Spleen (tissue), 11 donors: ENCODE measurements at regions not wholly inside any gene's neighbourhood (a gene's known extent, or its start where the extent isn't known, plus 50 kb on each side); places are given as distances from the start of the nearest gene placed in this dataset.

Experiments used
- DNase-seq: peaks from one replicate; pipeline ENCODE4 v3.0.0-alpha.2; 2020
- H3K27ac ChIP-seq, 8 donors: fragments of 200-600 bp; sonication (generic) in 7 of 8; 1 replicate in 4 of 8; 2 replicates in 4 of 8; pipeline versions ENCODE4 v1.5.0 to v1.8.0; 2016 to 2021; ENCODE audit warnings: inconsistent platforms in 4 of 8, mild to moderate bottlenecking in 4 of 8, moderate library complexity in 1 of 8
- H3K27me3 ChIP-seq, 7 donors: fragments of 200-600 bp; sonication (generic) in 6 of 7; replicated peaks in 1 of 7; 1 replicate in 4 of 7; 2 replicates in 3 of 7; pipeline versions ENCODE4 v1.5.0 to v1.8.0; 2016 to 2021; ENCODE audit warnings: inconsistent platforms in 3 of 7, mild to moderate bottlenecking in 1 of 7
- H3K36me3 ChIP-seq, 6 donors: fragments of 200-600 bp; sonication (generic) in 5 of 6; 1 replicate in 4 of 6; 2 replicates in 2 of 6; pipeline versions ENCODE4 v1.5.0 to v1.8.0; 2016 to 2021; ENCODE audit warnings: inconsistent platforms in 2 of 6
- H3K4me1 ChIP-seq, 6 donors: fragments of 200-600 bp; sonication (generic) in 5 of 6; 1 replicate in 3 of 6; 2 replicates in 3 of 6; pipeline versions ENCODE4 v1.5.0 to v1.8.0; 2016 to 2021; ENCODE audit warnings: inconsistent platforms in 3 of 6
- H3K4me3 ChIP-seq, 8 donors: fragments of 200-600 bp; sonication (generic) in 7 of 8; 1 replicate in 4 of 8; 2 replicates in 4 of 8; pipeline versions ENCODE4 v1.5.0 to v1.8.0; 2016 to 2021; ENCODE audit warnings: inconsistent platforms in 4 of 8, mild to moderate bottlenecking in 4 of 8, moderate library complexity in 2 of 8
- H3K9me3 ChIP-seq, 8 donors: fragments of 200-600 bp; sonication (generic) in 7 of 8; 1 replicate in 4 of 8; 2 replicates in 4 of 8; pipeline versions ENCODE4 v1.5.0 to v1.8.0; 2016 to 2021; ENCODE audit warnings: inconsistent platforms in 4 of 8
- CTCF ChIP-seq, 11 experiments: fragments of 200-600 bp in 7 of 11; fragments of 450-650 bp in 4 of 11; sonication (generic) in 4 of 11; IDR thresholded peaks in 8 of 11; conservative IDR thresholded peaks in 3 of 11; 1 replicate in 7 of 11; 2 replicates in 4 of 11; pipeline versions ENCODE4 v1.4.0 to v1.8.0; 2016 to 2021; ENCODE audit warnings: antibody characterized with exemption in 11 of 11, inconsistent platforms in 4 of 11, mild to moderate bottlenecking in 1 of 11
- POLR2A ChIP-seq, 3 donors: fragments of 450-650 bp; IDR thresholded peaks; one replicate each; pipeline ENCODE4 v1.5.1; 2017; ENCODE audit warnings: antibody characterized with exemption in 3 of 3, mild to moderate bottlenecking in 1 of 3
- POLR2AphosphoS5 ChIP-seq, 3 donors: sonication (generic); formaldehyde crosslinking; IDR thresholded peaks; one replicate each; pipeline ENCODE4 v1.5.1; 2017; ENCODE audit warnings: antibody characterized with exemption in 3 of 3
- WGBS, 5 donors: extraction: QIAGEN DNeasy Blood & Tissue Kit in 3 of 5; methylation state at CpG; one replicate each; pipeline versions ENCODE4 v1.1.5 to v1.1.7; 2013 to 2018; 5-methylcytosine and 5-hydroxymethylcytosine counted together
- intact Hi-C: fragments of 100-400 bp; cut with DNase I; formaldehyde crosslinking; loops from one replicate; pipeline ENCODE4 v1.15.0; 2023; ENCODE audit warnings: low total_unique reads
- donor health status: healthy with polysubstance abuse.
- donor health status: DM: no; HTN: no; CAD: no; lungs with moderate emphysema.
- donor health status: DM: no; HTN: no; CAD: no.
- donor health status: Bipolar disorder and iron deficiency.
- donor health status: healthy.
- donor health status: DM: no; HTN: no; CAD: no.
- donor health status: DM: yes; HTN: yes; CAD: no.

- no peaks in the 10 kb centered on the region for H3K27me3 ChIP-seq
- no peaks in the 10 kb centered on the region for H3K9me3 ChIP-seq
- no peaks in the 10 kb centered on the region for H3K36me3 ChIP-seq
- TF ChIP-seq POLR2AphosphoS5 (IDR thresholded peaks at IDR 0.05) (no peak), CTCF (IDR thresholded peaks at IDR 0.05 in 8 of 11, conservative IDR thresholded peaks at IDR 0.05 in 3 of 11) (no peak), POLR2A (IDR thresholded peaks at IDR 0.05) (no peak)
- H3K27ac ChIP-seq: no peak overlapping the region
- WGBS, 5 donors: 74 to 85% (median 77%) methylated on average over 1 of the region's 1 CpG
- DNase-seq: no peak
- H3K4me3 ChIP-seq: no peak overlapping the region
- H3K4me1 ChIP-seq: no peaks in the 10 kb centered on the region
- intact Hi-C loops: no loop called here
Observed at GRCh38 chr6:125544819-125545218, 204.6 kb upstream of the HEY2 start.

DNA sequence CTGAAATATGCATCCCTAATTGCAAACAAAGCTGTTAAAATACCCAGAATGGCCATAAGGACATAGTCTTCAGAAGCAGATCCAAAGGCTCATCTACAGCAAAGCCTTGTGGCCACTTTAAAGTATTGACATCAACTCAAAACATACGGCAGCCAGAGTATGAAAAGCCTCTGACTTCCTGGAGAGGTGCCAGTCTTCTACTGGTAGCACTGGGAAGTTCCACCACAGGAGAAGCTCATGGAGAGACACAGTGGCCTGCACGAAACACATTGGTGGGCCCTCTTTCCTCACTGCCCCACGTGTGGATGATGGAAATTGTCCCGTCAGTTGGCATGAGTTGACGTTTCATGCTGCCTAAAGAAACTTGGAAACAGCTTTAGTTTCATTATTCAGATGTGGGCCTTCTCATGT lies 202.6 kb upstream of the HEY2 start:
- 57 to 76% (median 68%) methylated on average over 5 of the region's 5 CpGs for WGBS, 5 donors
- no peak overlapping the region for H3K27ac ChIP-seq
- no peak overlapping the region for H3K4me3 ChIP-seq
- H3K9me3 ChIP-seq: no peaks in the 10 kb centered on the region
- H3K36me3 ChIP-seq: no peaks in the 10 kb centered on the region
- no peaks in the 10 kb centered on the region for H3K27me3 ChIP-seq
- no peaks in the 10 kb centered on the region for H3K4me1 ChIP-seq
- no peak for TF ChIP-seq POLR2AphosphoS5 (IDR thresholded peaks at IDR 0.05)
- TF ChIP-seq CTCF (IDR thresholded peaks at IDR 0.05 in 8 of 11, conservative IDR thresholded peaks at IDR 0.05 in 3 of 11): no peak
- no peak for TF ChIP-seq POLR2A (IDR thresholded peaks at IDR 0.05)
- DNase-seq: no peak
- intact Hi-C loops: no loop called here

DNA sequence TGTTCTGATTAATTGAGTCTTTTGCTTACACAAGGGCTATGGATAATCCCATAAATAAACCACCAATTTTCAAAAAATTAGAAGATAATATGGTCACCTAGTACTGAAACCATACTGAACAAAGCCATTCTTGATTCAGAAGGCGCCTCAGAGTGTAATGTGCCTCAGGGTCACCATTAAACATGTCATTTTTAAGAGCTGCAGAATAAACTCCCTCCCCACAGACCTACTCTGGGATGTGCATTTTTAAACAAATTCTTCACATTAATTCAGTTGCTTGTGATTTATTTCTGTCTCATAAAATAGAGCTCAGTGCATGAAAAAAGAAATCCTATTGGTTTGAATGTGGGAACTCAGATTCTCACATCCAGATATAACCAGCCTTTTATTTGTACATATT lies 202.1 kb upstream of the HEY2 start:
- TF ChIP-seq POLR2A (IDR thresholded peaks at IDR 0.05) (no peak), CTCF (IDR thresholded peaks at IDR 0.05 in 8 of 11, conservative IDR thresholded peaks at IDR 0.05 in 3 of 11) (no peak), POLR2AphosphoS5 (IDR thresholded peaks at IDR 0.05) (no peak)
- no peaks in the 10 kb centered on the region for H3K27me3 ChIP-seq
- no peak for DNase-seq
- H3K9me3 ChIP-seq: no peaks in the 10 kb centered on the region
- H3K4me1 ChIP-seq: no peaks in the 10 kb centered on the region
- no peak overlapping the region for H3K4me3 ChIP-seq
- intact Hi-C loops: no loop called here
- WGBS, 5 donors: 68 to 92% (median 81%) methylated on average over 1 of the region's 1 CpG
- H3K36me3 ChIP-seq: no peaks in the 10 kb centered on the region
- no peak overlapping the region for H3K27ac ChIP-seq

- intact Hi-C loops: no loop called here
- Histone ChIP-seq H3K9me3 (no peaks in the 10 kb centered on the region), H3K36me3 (no peaks in the 10 kb centered on the region), H3K27ac (no peak overlapping the region), H3K4me3 (no peak overlapping the region), H3K4me1 (no peaks in the 10 kb centered on the region), H3K27me3 (peaks cover 0 to 3% (median 0%) of the 10 kb centered on the region in 7 donors)
- TF ChIP-seq POLR2A (IDR thresholded peaks at IDR 0.05) (no peak), CTCF (IDR thresholded peaks at IDR 0.05 in 8 of 11, conservative IDR thresholded peaks at IDR 0.05 in 3 of 11) (no peak), POLR2AphosphoS5 (IDR thresholded peaks at IDR 0.05) (no peak)
- WGBS, 5 donors: 83 to 95% (median 92%) methylated on average over 4 of the region's 4 CpGs
- DNase-seq: no peak
Observed at GRCh38 chr6:125549202-125549884, 200.1 kb upstream of the HEY2 start.
